ENCODE measurements at regions not wholly inside any gene's neighbourhood (a gene's known extent, or its start where the extent isn't known, plus 50 kb on each side); places are given as distances from the start of the nearest gene placed in this dataset.

- TF ChIP-seq CTCF (conservative IDR thresholded peaks at IDR 0.05; ENCODE audit: low read depth, low read length) (no peak), EZH2 (IDR thresholded peaks at IDR 0.05; ENCODE audit: borderline replicate concordance, low read depth, low read length, poor library complexity, severe bottlenecking) (no peak)
Measured at GRCh38 chr15:87212041-87212440, 1044.5 kb downstream of the NTRK3 start.

Data from A673 (cell line).